ENCODE measurements at regions not wholly inside any gene's neighbourhood (a gene's known extent, or its start where the extent isn't known, plus 50 kb on each side); places are given as distances from the start of the nearest gene placed in this dataset.

- H3K9me3 ChIP-seq, result no peaks in the 10 kb centered on the region
- no peak overlapping the region for H3K27ac ChIP-seq
- H3K4me3 ChIP-seq, result no peak overlapping the region
- no peak for DNase-seq
- WGBS, 2 donors, result 76 to 84% methylated on average over 9 of the region's 9 CpGs
- no peaks in the 10 kb centered on the region for H3K27me3 ChIP-seq
- H3K36me3 ChIP-seq, result no peaks in the 10 kb centered on the region
- TF ChIP-seq EP300 (IDR thresholded peaks at IDR 0.05) (no peak), POLR2AphosphoS5 (IDR thresholded peaks at IDR 0.05) (no peak), POLR2A (IDR thresholded peaks at IDR 0.05) (no peak)
- TF ChIP-seq, protein P1, sequence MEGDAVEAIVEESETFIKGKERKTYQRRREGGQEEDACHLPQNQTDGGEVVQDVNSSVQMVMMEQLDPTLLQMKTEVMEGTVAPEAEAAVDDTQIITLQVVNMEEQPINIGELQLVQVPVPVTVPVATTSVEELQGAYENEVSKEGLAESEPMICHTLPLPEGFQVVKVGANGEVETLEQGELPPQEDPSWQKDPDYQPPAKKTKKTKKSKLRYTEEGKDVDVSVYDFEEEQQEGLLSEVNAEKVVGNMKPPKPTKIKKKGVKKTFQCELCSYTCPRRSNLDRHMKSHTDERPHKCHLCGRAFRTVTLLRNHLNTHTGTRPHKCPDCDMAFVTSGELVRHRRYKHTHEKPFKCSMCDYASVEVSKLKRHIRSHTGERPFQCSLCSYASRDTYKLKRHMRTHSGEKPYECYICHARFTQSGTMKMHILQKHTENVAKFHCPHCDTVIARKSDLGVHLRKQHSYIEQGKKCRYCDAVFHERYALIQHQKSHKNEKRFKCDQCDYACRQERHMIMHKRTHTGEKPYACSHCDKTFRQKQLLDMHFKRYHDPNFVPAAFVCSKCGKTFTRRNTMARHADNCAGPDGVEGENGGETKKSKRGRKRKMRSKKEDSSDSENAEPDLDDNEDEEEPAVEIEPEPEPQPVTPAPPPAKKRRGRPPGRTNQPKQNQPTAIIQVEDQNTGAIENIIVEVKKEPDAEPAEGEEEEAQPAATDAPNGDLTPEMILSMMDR (IDR thresholded peaks at IDR 0.05), result no peak
- no peaks in the 10 kb centered on the region for H3K4me1 ChIP-seq
- intact Hi-C loops (cut with DNase I), result no loop called here
These were observed 152.8 kb upstream of the COPS8 start for GRCh38 chr2:236932831-236933361.

- no peak overlapping the region for H3K27ac ChIP-seq
- TF ChIP-seq, protein P1 (IDR thresholded peaks at IDR 0.05), result no peak
- no peak for TF ChIP-seq POLR2AphosphoS5 (IDR thresholded peaks at IDR 0.05)
- TF ChIP-seq POLR2A (IDR thresholded peaks at IDR 0.05), result no peak
- TF ChIP-seq EP300 (IDR thresholded peaks at IDR 0.05), result no peak
- intact Hi-C loops (cut with DNase I), result no loop called here
- no peaks in the 10 kb centered on the region for H3K27me3 ChIP-seq
- no peaks in the 10 kb centered on the region for H3K9me3 ChIP-seq
- 66 to 77% methylated on average over 6 of the region's 6 CpGs for WGBS, 2 donors
- DNase-seq, result no peak
- H3K4me1 ChIP-seq, result no peaks in the 10 kb centered on the region
- H3K4me3 ChIP-seq, result no peak overlapping the region
- no peaks in the 10 kb centered on the region for H3K36me3 ChIP-seq
These were observed 151.5 kb upstream of the COPS8 start for GRCh38 chr2:236934166-236934565.

- Histone ChIP-seq H3K4me3 (no peak overlapping the region), H3K36me3 (no peaks in the 10 kb centered on the region), H3K4me1 (no peaks in the 10 kb centered on the region), H3K27ac (no peak overlapping the region), H3K9me3 (no peaks in the 10 kb centered on the region), H3K27me3 (no peaks in the 10 kb centered on the region)
- no peak for DNase-seq
- intact Hi-C loops (cut with DNase I), result no loop called here
- 85 to 97% methylated on average over 3 of the region's 3 CpGs for WGBS, 2 donors
- TF ChIP-seq POLR2A (IDR thresholded peaks at IDR 0.05) (no peak), EP300 (IDR thresholded peaks at IDR 0.05) (no peak), POLR2AphosphoS5 (IDR thresholded peaks at IDR 0.05) (no peak)
- TF ChIP-seq, protein P1 (IDR thresholded peaks at IDR 0.05), result no peak
These were observed 151.0 kb upstream of the COPS8 start for GRCh38 chr2:236934656-236935055.

GRCh38 chr2:236935083-236935482, 150.6 kb upstream of the COPS8 start:
- WGBS, 2 donors, result 82 to 89% methylated on average over 5 of the region's 5 CpGs
- no peak for DNase-seq
- Histone ChIP-seq H3K27ac (no peak overlapping the region), H3K4me3 (no peak overlapping the region), H3K9me3 (no peaks in the 10 kb centered on the region), H3K27me3 (no peaks in the 10 kb centered on the region), H3K36me3 (no peaks in the 10 kb centered on the region), H3K4me1 (no peaks in the 10 kb centered on the region)
- TF ChIP-seq POLR2A (IDR thresholded peaks at IDR 0.05), result no peak
- TF ChIP-seq, protein P1 (IDR thresholded peaks at IDR 0.05), result no peak
- TF ChIP-seq EP300 (IDR thresholded peaks at IDR 0.05), result no peak
- no peak for TF ChIP-seq POLR2AphosphoS5 (IDR thresholded peaks at IDR 0.05)
- intact Hi-C loops (cut with DNase I), result no loop called here
